ENCODE measurements at regions not wholly inside any gene's neighbourhood (a gene's known extent, or its start where the extent isn't known, plus 50 kb on each side); places are given as distances from the start of the nearest gene placed in this dataset.

GRCh38 chr15:69653846-69654245 is 201.2 kb downstream of the RPLP1 start:
- no peak overlapping the region for H2AFZ ChIP-seq (ENCODE audit: low read length)
- TF ChIP-seq CTCF (conservative IDR thresholded peaks at IDR 0.05; ENCODE audit: low read length) (no peak), EZH2phosphoT487 (IDR thresholded peaks at IDR 0.05; ENCODE audit: borderline replicate concordance) (no peak)
- no peaks in the 10 kb centered on the region for H3K79me2 ChIP-seq (ENCODE audit: insufficient read depth, low read length)
- H3K36me3 ChIP-seq (ENCODE audit: insufficient read depth, low read length): no peaks in the 10 kb centered on the region
- no peak overlapping the region for H3K4me3 ChIP-seq (ENCODE audit: low read length, poor library complexity, severe bottlenecking)
- no peaks in the 10 kb centered on the region for H3F3A ChIP-seq (ENCODE audit: low read depth)
- H3K9ac ChIP-seq (ENCODE audit: low read depth, low read length, poor library complexity, severe bottlenecking): no peak overlapping the region
- H3K4me1 ChIP-seq (ENCODE audit: insufficient read depth, low read length, poor library complexity, severe bottlenecking): no peaks in the 10 kb centered on the region
- H3K9me3 ChIP-seq (ENCODE audit: insufficient read depth, low read depth, low read length): no peaks in the 10 kb centered on the region
- no peaks in the 10 kb centered on the region for H3K9me2 ChIP-seq (replicated peaks; ENCODE audit: low read depth, low read length)
- H3K4me2 ChIP-seq (ENCODE audit: low read depth, low read length, poor library complexity, severe bottlenecking): no peak overlapping the region
- H3K27me3 ChIP-seq (ENCODE audit: insufficient read depth, low read length, poor library complexity, severe bottlenecking): no peaks in the 10 kb centered on the region
- H4K20me1 ChIP-seq (ENCODE audit: insufficient read depth, low read length, poor library complexity, severe bottlenecking): no peaks in the 10 kb centered on the region

GRCh38 chr15:69656271-69657030 is 203.8 kb downstream of the RPLP1 start:
- H3K36me3 ChIP-seq (ENCODE audit: insufficient read depth, low read length): no peaks in the 10 kb centered on the region
- H3K79me2 ChIP-seq (ENCODE audit: insufficient read depth, low read length): no peaks in the 10 kb centered on the region
- no peaks in the 10 kb centered on the region for H3K27me3 ChIP-seq (ENCODE audit: insufficient read depth, low read length, poor library complexity, severe bottlenecking)
- no peak overlapping the region for H3K4me2 ChIP-seq (ENCODE audit: low read depth, low read length, poor library complexity, severe bottlenecking)
- H3K4me3 ChIP-seq (ENCODE audit: low read length, poor library complexity, severe bottlenecking): no peak overlapping the region
- peaks cover under 1% of the 10 kb centered on the region for H3K4me1 ChIP-seq (ENCODE audit: insufficient read depth, low read length, poor library complexity, severe bottlenecking)
- TF ChIP-seq EZH2phosphoT487 (IDR thresholded peaks at IDR 0.05; ENCODE audit: borderline replicate concordance) (no peak), CTCF (conservative IDR thresholded peaks at IDR 0.05; ENCODE audit: low read length) (no peak)
- H3F3A ChIP-seq (ENCODE audit: low read depth): no peaks in the 10 kb centered on the region
- no peaks in the 10 kb centered on the region for H3K9me2 ChIP-seq (replicated peaks; ENCODE audit: low read depth, low read length)
- no peak overlapping the region for H3K9ac ChIP-seq (ENCODE audit: low read depth, low read length, poor library complexity, severe bottlenecking)
- no peak overlapping the region for H2AFZ ChIP-seq (ENCODE audit: low read length)
- no peaks in the 10 kb centered on the region for H3K9me3 ChIP-seq (ENCODE audit: insufficient read depth, low read depth, low read length)
- no peaks in the 10 kb centered on the region for H4K20me1 ChIP-seq (ENCODE audit: insufficient read depth, low read length, poor library complexity, severe bottlenecking)

- Histone ChIP-seq H3K79me2 (ENCODE audit: insufficient read depth, low read length) (no peaks in the 10 kb centered on the region), H3K9ac (ENCODE audit: low read depth, low read length, poor library complexity, severe bottlenecking) (no peak overlapping the region), H3K9me3 (ENCODE audit: insufficient read depth, low read depth, low read length) (no peaks in the 10 kb centered on the region), H3K27me3 (ENCODE audit: insufficient read depth, low read length, poor library complexity, severe bottlenecking) (no peaks in the 10 kb centered on the region), H4K20me1 (ENCODE audit: insufficient read depth, low read length, poor library complexity, severe bottlenecking) (no peaks in the 10 kb centered on the region), H2AFZ (ENCODE audit: low read length) (no peak overlapping the region), H3F3A (ENCODE audit: low read depth) (no peaks in the 10 kb centered on the region), H3K9me2 (replicated peaks; ENCODE audit: low read depth, low read length) (no peaks in the 10 kb centered on the region), H3K4me3 (ENCODE audit: low read length, poor library complexity, severe bottlenecking) (no peak overlapping the region), H3K4me1 (ENCODE audit: insufficient read depth, low read length, poor library complexity, severe bottlenecking) (peaks cover 5% of the 10 kb centered on the region), H3K36me3 (ENCODE audit: insufficient read depth, low read length) (no peaks in the 10 kb centered on the region), H3K4me2 (ENCODE audit: low read depth, low read length, poor library complexity, severe bottlenecking) (no peak overlapping the region)
- no peak for TF ChIP-seq EZH2phosphoT487 (IDR thresholded peaks at IDR 0.05; ENCODE audit: borderline replicate concordance)
- TF ChIP-seq CTCF (conservative IDR thresholded peaks at IDR 0.05; ENCODE audit: low read length): no peak
Observed at GRCh38 chr15:69657626-69658025, 205.0 kb downstream of the RPLP1 start.

Measured in Loucy (cell line).